DOHH2 (cell line): ENCODE measurements at regions not wholly inside any gene's neighbourhood (a gene's known extent, or its start where the extent isn't known, plus 50 kb on each side); places are given as distances from the start of the nearest gene placed in this dataset.

Experiments used
- EZH2phosphoT487 ChIP-seq: fragments of 200-600 bp; sonication (generic); IDR thresholded peaks from 2 replicates; pipeline ENCODE4 v1.6.1; 2017; ENCODE audit warnings: borderline replicate concordance, mild to moderate bottlenecking, antibody characterized with exemption, low read length, moderate library complexity, mixed read lengths
- TF ChIP-seq, protein P1 (sequence below): fragments of 200-600 bp; sonication (generic); IDR thresholded peaks from one replicate; pipeline ENCODE4 v1.5.1; 2014; ENCODE audit warnings: antibody characterized with exemption, mild to moderate bottlenecking, low read depth, low read length; ENCODE audit not compliant: poor library complexity, severe bottlenecking

DNA sequence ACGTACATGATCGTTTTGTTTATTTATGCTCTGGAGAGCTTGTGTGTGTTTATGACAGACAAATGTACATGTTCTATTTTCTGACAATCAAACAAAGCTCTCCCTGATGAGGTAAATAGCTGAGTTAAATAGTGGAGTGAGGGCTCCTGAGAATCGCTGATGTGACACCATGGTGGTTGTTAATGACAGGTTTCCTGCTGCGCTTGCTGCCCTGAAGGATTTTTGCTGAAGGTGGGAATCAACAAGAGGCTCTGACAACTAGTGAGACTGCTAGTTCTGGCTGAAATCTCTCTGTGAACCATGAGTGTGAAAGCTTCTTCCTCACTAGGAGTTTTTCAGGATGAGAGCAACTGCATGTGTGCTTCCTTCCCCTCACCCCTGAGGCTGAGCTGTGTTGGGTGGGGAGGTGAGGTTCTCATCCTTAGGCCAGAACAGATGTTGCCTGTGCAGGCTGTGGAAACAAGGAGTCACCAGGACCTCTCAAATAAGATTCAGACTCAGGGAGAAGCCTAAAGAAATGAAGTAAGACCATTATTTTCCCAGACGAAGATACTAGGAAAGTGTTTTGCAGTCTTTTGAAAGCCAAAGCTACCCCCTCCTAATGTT is 173.4 kb upstream of the JADE1 start:
- TF ChIP-seq, protein P1, sequence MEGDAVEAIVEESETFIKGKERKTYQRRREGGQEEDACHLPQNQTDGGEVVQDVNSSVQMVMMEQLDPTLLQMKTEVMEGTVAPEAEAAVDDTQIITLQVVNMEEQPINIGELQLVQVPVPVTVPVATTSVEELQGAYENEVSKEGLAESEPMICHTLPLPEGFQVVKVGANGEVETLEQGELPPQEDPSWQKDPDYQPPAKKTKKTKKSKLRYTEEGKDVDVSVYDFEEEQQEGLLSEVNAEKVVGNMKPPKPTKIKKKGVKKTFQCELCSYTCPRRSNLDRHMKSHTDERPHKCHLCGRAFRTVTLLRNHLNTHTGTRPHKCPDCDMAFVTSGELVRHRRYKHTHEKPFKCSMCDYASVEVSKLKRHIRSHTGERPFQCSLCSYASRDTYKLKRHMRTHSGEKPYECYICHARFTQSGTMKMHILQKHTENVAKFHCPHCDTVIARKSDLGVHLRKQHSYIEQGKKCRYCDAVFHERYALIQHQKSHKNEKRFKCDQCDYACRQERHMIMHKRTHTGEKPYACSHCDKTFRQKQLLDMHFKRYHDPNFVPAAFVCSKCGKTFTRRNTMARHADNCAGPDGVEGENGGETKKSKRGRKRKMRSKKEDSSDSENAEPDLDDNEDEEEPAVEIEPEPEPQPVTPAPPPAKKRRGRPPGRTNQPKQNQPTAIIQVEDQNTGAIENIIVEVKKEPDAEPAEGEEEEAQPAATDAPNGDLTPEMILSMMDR, result no peak
- no peak for TF ChIP-seq EZH2phosphoT487
